ENCODE measurements at regions not wholly inside any gene's neighbourhood (a gene's known extent, or its start where the extent isn't known, plus 50 kb on each side); places are given as distances from the start of the nearest gene placed in this dataset.
"Not testable (repeated sequence)": the region's sequence is repeated elsewhere in the genome, so short reads cannot be mapped to it uniquely, and the experiment has no call there.

GRCh38 chr10:22825841-22826240, 102.0 kb upstream of the ARMC3 start:
- intact Hi-C loops (cut with micrococcal nuclease) = no loop called here
- H3K4me1 Mint-ChIP-seq = peaks cover 6% of the 10 kb centered on the region
- no peak for TF ChIP-seq CTCF (IDR thresholded peaks at IDR 0.05)
- no peak overlapping the region for H3K27ac Mint-ChIP-seq
- H3K4me3 Mint-ChIP-seq = no peak overlapping the region
- no peaks in the 10 kb centered on the region for H3K36me3 Mint-ChIP-seq (ENCODE audit: low read depth)
- ChIA-PET POLR2A (no interaction called here), CTCF (no interaction called here)
- H3K9me3 Mint-ChIP-seq = peaks cover 5% of the 10 kb centered on the region
- DNase-seq = no peak
- peaks cover 2% of the 10 kb centered on the region for H3K27me3 Mint-ChIP-seq
- no peak for ATAC-seq (ENCODE audit: low read depth)

- no peak overlapping the region for H3K4me3 Mint-ChIP-seq
- ATAC-seq (ENCODE audit: low read depth) (no peak), DNase-seq (no peak)
- POLR2A ChIA-PET = no interaction called here
- H3K4me1 Mint-ChIP-seq = peaks cover 6% of the 10 kb centered on the region
- peaks cover 5% of the 10 kb centered on the region for H3K9me3 Mint-ChIP-seq
- no peak for TF ChIP-seq CTCF (IDR thresholded peaks at IDR 0.05)
- H3K36me3 Mint-ChIP-seq (ENCODE audit: low read depth) = no peaks in the 10 kb centered on the region
- H3K27ac Mint-ChIP-seq = no peak overlapping the region
- intact Hi-C loops (cut with micrococcal nuclease) = no loop called here
- CTCF ChIA-PET = no interaction called here
- H3K27me3 Mint-ChIP-seq = peaks cover 2% of the 10 kb centered on the region
Observed at GRCh38 chr10:22824984-22825383, 102.9 kb upstream of the ARMC3 start.

GRCh38 chr10:22824520-22824919, 103.3 kb upstream of the ARMC3 start:
- TF ChIP-seq CTCF (IDR thresholded peaks at IDR 0.05) = no peak
- intact Hi-C loops (cut with micrococcal nuclease) = no loop called here
- no peak for DNase-seq
- Mint-ChIP-seq H3K27me3 (peaks cover 2% of the 10 kb centered on the region), H3K27ac (no peak overlapping the region), H3K36me3 (ENCODE audit: low read depth) (no peaks in the 10 kb centered on the region), H3K4me1 (peaks cover 6% of the 10 kb centered on the region), H3K9me3 (peaks cover 5% of the 10 kb centered on the region), H3K4me3 (no peak overlapping the region)
- ChIA-PET POLR2A (no interaction called here), CTCF (no interaction called here)
- no peak for ATAC-seq (ENCODE audit: low read depth)

- ChIA-PET POLR2A (no interaction called here), CTCF (no interaction called here)
- H3K36me3 Mint-ChIP-seq (ENCODE audit: low read depth) = no peaks in the 10 kb centered on the region
- no peak overlapping the region for H3K4me3 Mint-ChIP-seq
- no peak for TF ChIP-seq CTCF (IDR thresholded peaks at IDR 0.05)
- intact Hi-C loops (cut with micrococcal nuclease) = no loop called here
- peaks cover 2% of the 10 kb centered on the region for H3K27me3 Mint-ChIP-seq
- DNase-seq (no peak), ATAC-seq (ENCODE audit: low read depth) (no peak)
- peaks cover 6% of the 10 kb centered on the region for H3K4me1 Mint-ChIP-seq
- H3K27ac Mint-ChIP-seq = no peak overlapping the region
- H3K9me3 Mint-ChIP-seq = peaks cover under 1% of the 10 kb centered on the region
Observed at GRCh38 chr10:22823109-22823508, 104.7 kb upstream of the ARMC3 start.

GRCh38 chr10:22821921-22822320, 105.9 kb upstream of the ARMC3 start:
- H3K4me3 Mint-ChIP-seq; DNase-seq; H3K4me1 Mint-ChIP-seq; H3K27ac Mint-ChIP-seq; H3K9me3 Mint-ChIP-seq; CTCF ChIA-PET; intact Hi-C loops (cut with micrococcal nuclease); ATAC-seq (ENCODE audit: low read depth); H3K27me3 Mint-ChIP-seq; H3K36me3 Mint-ChIP-seq (ENCODE audit: low read depth); POLR2A ChIA-PET: not testable (repeated sequence)

- ChIA-PET CTCF (no interaction called here), POLR2A (no interaction called here)
- Mint-ChIP-seq H3K27ac (no peak overlapping the region), H3K4me1 (peaks cover 6% of the 10 kb centered on the region), H3K4me3 (no peak overlapping the region), H3K36me3 (ENCODE audit: low read depth) (no peaks in the 10 kb centered on the region), H3K27me3 (peaks cover 2% of the 10 kb centered on the region), H3K9me3 (no peaks in the 10 kb centered on the region)
- intact Hi-C loops (cut with micrococcal nuclease) = no loop called here
- no peak for TF ChIP-seq CTCF (IDR thresholded peaks at IDR 0.05)
- no peak for DNase-seq
- no peak for ATAC-seq (ENCODE audit: low read depth)
Observed at GRCh38 chr10:22821501-22821900, 106.4 kb upstream of the ARMC3 start.
